SK-N-MC (cell line): ENCODE measurements at regions not wholly inside any gene's neighbourhood (a gene's known extent, or its start where the extent isn't known, plus 50 kb on each side); places are given as distances from the start of the nearest gene placed in this dataset.
"Not testable (repeated sequence)": the region's sequence is repeated elsewhere in the genome, so short reads cannot be mapped to it uniquely, and the experiment has no call there.

Experiments
- DNase-seq: peaks from one replicate; pipeline ENCODE4 v3.0.0-alpha.2; 2011; ENCODE audit warnings: low read depth, low spot score
- H3K27ac ChIP-seq: fragments of 200-600 bp; sonication (generic); 2 replicates; pipeline ENCODE4 v1.5.1; 2016; ENCODE audit warnings: mixed run types
- H3K36me3 ChIP-seq: fragments of 200-600 bp; sonication (generic); 2 replicates; pipeline ENCODE4 v1.6.1; 2017; ENCODE audit warnings: antibody characterized with exemption, low read length, mixed read lengths; ENCODE audit not compliant: insufficient read depth
- H3K4me3 ChIP-seq: fragments of 200-600 bp; sonication (generic); 2 replicates; pipeline ENCODE4 v1.5.1; 2016
- H3K9ac ChIP-seq: fragments of 200-600 bp; sonication (generic); 2 replicates; pipeline ENCODE4 v1.8.0; 2017; ENCODE audit warnings: mixed run types, mixed read lengths; ENCODE audit not compliant: insufficient read length
- H3K9me3 ChIP-seq: fragments of 200-600 bp; sonication (generic); 2 replicates; pipeline ENCODE4 v1.6.1; 2017; ENCODE audit warnings: low read depth, mild to moderate bottlenecking, antibody characterized with exemption, low read length, moderate library complexity, mixed read lengths
- EZH2 ChIP-seq: fragments of 200-600 bp; sonication (generic); IDR thresholded peaks from one replicate; pipeline ENCODE4 v1.6.1; 2017; ENCODE audit warnings: antibody characterized with exemption
- FOXP2 ChIP-seq: optimal IDR thresholded peaks from 2 replicates; pipeline ENCODE3; 2011; ENCODE audit warnings: mild to moderate bottlenecking, moderate library complexity; ENCODE audit not compliant: insufficient read depth; ENCODE audit errors: extremely low read length, control extremely low read depth
- POLR2AphosphoS5 ChIP-seq: IDR thresholded peaks from 2 replicates; pipeline ENCODE4 v1.6.1; 2012; ENCODE audit warnings: mild to moderate bottlenecking, low read depth, low read length, borderline replicate concordance

DNA sequence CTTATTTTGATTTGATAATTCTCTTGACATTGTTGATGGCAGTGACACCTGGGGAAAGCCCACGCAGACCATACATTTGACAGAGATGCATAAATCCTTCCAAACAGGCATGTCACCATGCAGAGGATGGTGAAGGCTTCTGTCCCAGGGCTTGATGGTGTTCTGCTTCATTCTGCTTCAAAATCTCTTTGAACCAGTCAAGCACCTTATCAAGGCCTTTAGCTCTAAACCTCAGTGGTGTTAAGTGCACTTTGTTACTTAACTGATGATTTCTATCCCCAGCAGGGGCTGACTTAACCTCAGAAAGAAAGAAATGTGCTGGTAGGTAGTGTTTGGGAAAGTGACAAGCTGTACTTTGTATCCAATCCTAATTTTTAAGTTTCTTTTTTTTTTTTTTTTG, 81.1 kb downstream of the RRAGC start:
- TF ChIP-seq FOXP2 (no peak), POLR2AphosphoS5 (no peak), EZH2 (no peak)
- Histone ChIP-seq H3K27ac (no peak overlapping the region), H3K9ac (no peak overlapping the region), H3K36me3 (no peaks in the 10 kb centered on the region), H3K9me3 (no peaks in the 10 kb centered on the region), H3K4me3 (no peak overlapping the region)
- DNase-seq = no peak

DNA sequence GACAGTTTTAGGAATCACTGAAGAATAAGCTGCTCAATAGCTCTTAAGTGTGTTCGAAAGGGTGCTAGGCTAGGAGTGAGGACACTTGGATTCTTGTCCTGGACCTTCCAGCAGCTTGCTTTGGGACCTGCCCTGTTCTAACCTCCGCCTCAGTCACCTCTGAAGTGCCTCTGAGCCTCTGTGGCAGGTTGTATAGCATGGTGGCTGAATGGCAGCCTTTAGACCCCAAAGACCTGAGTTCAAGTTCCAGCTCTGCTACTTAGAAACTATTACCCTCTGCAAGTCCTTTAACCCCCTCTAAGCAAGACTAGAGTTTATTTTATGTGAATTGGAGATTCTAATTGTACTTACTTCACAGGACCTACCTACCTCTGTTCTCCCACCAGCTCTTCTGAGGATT, 81.5 kb downstream of the RRAGC start:
- Histone ChIP-seq H3K36me3 (no peaks in the 10 kb centered on the region), H3K9ac (no peak overlapping the region), H3K4me3 (no peak overlapping the region), H3K9me3 (no peaks in the 10 kb centered on the region), H3K27ac (no peak overlapping the region)
- TF ChIP-seq FOXP2 (no peak), EZH2 (no peak), POLR2AphosphoS5 (no peak)
- DNase-seq = no peak

DNA sequence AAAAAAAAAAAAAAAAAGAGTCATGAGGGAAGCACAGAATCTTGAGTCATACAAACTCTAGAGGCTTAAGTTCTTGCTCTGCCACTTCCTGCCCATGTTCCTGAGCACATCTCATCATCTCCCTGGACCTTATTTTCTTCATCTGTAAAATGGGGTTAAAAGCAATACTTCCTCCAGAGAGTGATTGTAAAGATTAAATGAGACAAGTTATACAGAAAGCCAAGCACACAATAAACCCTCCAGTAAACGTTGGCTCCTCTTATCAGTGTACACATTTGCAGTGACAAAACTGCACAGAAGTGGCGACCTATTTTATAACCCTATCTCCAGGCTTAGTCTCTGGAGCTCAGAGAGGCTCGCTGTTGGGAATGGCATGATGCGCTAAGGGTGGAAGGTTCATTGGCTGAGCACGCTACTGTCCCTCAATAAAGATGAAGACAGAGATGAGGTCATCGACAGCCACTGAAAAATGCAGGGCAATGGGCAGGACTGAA, 82.1 kb downstream of the RRAGC start:
- DNase-seq = no peak
- no peak overlapping the region for H3K4me3 ChIP-seq
- H3K27ac ChIP-seq = no peak overlapping the region
- no peak overlapping the region for H3K9ac ChIP-seq
- H3K36me3 ChIP-seq = no peaks in the 10 kb centered on the region
- TF ChIP-seq FOXP2 (no peak), POLR2AphosphoS5 (no peak), EZH2 (no peak)
- no peaks in the 10 kb centered on the region for H3K9me3 ChIP-seq

DNA sequence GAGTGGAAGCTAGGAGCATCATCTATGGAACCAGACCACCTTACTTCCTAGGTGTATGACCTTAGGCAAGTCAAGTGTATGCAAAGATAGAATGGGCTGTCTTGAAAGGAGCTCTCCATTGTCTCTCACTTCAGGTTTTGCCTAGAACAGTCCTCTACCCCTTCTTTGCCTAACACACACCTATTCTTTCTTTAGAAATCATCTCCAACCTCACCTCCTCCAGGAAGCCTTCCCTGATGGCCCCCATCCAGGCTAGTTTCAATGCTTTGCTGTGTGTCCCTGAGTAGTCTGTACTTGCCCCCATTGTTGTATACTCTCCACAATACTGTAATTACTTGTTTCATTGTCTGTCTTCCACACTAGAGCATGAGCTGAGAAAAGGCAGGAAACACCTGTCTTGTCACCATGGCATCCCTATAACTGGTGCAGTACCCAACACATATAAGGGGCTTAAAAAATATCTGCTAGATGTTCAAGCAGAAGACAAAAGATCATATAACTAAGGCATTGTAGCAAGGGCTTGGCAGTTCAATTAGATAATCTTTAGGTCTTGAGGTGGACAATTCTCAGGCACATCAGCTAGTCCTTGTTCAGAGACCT, 83.0 kb downstream of the RRAGC start:
- TF ChIP-seq EZH2 (no peak), FOXP2 (no peak), POLR2AphosphoS5 (no peak)
- Histone ChIP-seq H3K36me3 (no peaks in the 10 kb centered on the region), H3K9me3 (no peaks in the 10 kb centered on the region), H3K9ac (no peak overlapping the region), H3K4me3 (no peak overlapping the region), H3K27ac (no peak overlapping the region)
- DNase-seq = no peak

DNA sequence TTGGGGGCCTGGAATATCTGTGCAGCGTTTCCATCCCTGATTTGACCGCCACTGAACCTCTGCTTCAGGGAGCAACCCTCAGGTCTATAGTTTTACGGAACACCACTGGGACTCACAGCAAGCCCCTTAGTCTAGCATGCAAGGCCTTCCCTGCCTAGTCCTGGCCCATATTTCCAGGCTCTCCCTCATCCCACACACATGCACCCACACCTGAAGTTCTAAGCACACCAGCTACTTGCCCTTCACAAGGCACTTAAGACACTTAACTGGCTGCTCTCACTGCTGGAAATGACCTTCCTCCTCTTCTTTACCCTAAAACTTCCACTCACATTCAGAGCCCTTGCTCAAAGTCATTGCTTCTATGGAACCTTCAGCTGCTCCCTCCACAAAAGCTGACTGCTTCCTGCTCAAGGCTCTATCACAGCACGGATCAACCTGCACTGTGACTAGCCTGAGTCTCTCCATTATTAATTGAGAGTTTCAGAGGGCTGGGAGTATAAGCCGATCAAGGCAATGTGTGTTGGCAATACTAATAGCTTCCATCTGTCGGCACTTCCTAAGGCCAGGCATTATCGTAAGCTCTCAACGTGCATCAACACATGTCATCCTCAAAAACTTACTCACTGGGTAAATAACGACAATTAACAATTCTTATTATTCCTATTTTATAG, 84.3 kb downstream of the RRAGC start:
- Histone ChIP-seq H3K9me3 (no peaks in the 10 kb centered on the region), H3K4me3 (no peak overlapping the region), H3K27ac (no peak overlapping the region), H3K36me3 (no peaks in the 10 kb centered on the region), H3K9ac (no peak overlapping the region)
- no peak for DNase-seq
- no peak for TF ChIP-seq POLR2AphosphoS5
- TF ChIP-seq FOXP2 = no peak
- TF ChIP-seq EZH2 = no peak

DNA sequence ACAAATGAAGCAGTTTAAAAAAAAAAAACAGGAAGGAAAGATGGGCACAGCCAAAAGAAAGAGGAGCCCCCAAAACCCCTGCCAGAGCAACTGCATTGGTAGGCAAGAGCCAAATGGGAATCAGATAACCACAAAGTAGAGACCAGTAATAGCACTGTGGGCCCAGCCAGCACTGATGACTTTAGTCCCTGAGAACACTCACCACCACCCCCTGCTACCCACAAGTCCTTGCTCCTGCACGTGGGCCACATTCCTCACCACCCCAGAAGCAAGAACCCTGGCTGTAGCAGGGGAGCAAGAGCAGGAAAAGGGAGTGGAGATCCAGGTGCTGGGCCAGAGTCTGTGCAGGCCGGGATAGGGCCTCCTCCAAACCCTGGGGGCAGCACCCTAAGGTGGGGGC, 86.1 kb downstream of the RRAGC start:
- no peak for TF ChIP-seq EZH2
- TF ChIP-seq FOXP2 = no peak
- no peak for TF ChIP-seq POLR2AphosphoS5
- H3K9ac ChIP-seq = no peak overlapping the region
- no peak overlapping the region for H3K4me3 ChIP-seq
- H3K27ac ChIP-seq = no peak overlapping the region
- no peaks in the 10 kb centered on the region for H3K36me3 ChIP-seq
- H3K9me3 ChIP-seq = no peaks in the 10 kb centered on the region
- DNase-seq = no peak

- TF ChIP-seq EZH2 (no peak), FOXP2 (no peak), POLR2AphosphoS5 (no peak)
- no peaks in the 10 kb centered on the region for H3K9me3 ChIP-seq
- no peak for DNase-seq
- no peak overlapping the region for H3K4me3 ChIP-seq
- H3K9ac ChIP-seq = no peak overlapping the region
- H3K27ac ChIP-seq = no peak overlapping the region
- H3K36me3 ChIP-seq = no peaks in the 10 kb centered on the region
Measured at GRCh38 chr1:38772953-38773352, 86.6 kb downstream of the RRAGC start.

DNA sequence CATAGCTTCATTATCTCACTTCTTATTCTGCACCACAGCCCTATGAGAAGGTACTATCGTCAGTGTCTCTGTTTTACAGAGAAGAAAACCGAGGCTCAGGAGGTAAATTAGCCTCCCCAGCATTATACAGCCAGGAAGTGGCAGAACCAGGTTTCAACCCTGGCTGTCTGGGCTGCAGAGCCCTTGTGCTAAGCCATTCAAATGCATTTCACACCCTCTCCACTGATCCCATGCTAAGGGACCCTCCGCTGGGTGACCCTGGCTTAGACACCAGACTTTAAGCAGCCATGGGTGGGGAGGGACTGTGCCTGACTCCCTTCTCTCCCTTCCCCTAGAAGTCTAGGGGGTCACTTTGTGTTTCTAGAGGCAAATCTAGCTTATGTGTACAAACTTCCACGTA, 87.5 kb downstream of the RRAGC start:
- no peak overlapping the region for H3K27ac ChIP-seq
- no peak overlapping the region for H3K9ac ChIP-seq
- H3K36me3 ChIP-seq = no peaks in the 10 kb centered on the region
- TF ChIP-seq FOXP2 (no peak), EZH2 (no peak)
- DNase-seq = no peak
- no peak overlapping the region for H3K4me3 ChIP-seq
- H3K9me3 ChIP-seq = no peaks in the 10 kb centered on the region

GRCh38 chr1:38770516-38771173, 88.9 kb downstream of the RRAGC start:
- H3K4me3 ChIP-seq, H3K27ac ChIP-seq, H3K9ac ChIP-seq, H3K36me3 ChIP-seq, H3K9me3 ChIP-seq, DNase-seq: not testable (repeated sequence)
